Epidermal melanocyte (primary cell): ENCODE measurements at regions not wholly inside any gene's neighbourhood (a gene's known extent, or its start where the extent isn't known, plus 50 kb on each side); places are given as distances from the start of the nearest gene placed in this dataset.

ENCODE experiments used
- DNase-seq: peaks from one replicate; pipeline ENCODE4 v3.0.0; 2011; ENCODE audit warnings: low spot score; ENCODE audit not compliant: insufficient read length

- DNase-seq: no peak
Observed at GRCh38 chr19:31120952-31121351, 228.3 kb downstream of the TSHZ3 start.

- DNase-seq: no peak
Observed at GRCh38 chr19:31119951-31120690, 229.1 kb downstream of the TSHZ3 start.

- DNase-seq: no peak
Observed at GRCh38 chr19:31118986-31119385, 230.2 kb downstream of the TSHZ3 start.

GRCh38 chr19:31118287-31118955 lies 230.8 kb downstream of the TSHZ3 start:
- no peak for DNase-seq

GRCh38 chr19:31114585-31114984 lies 234.7 kb downstream of the TSHZ3 start:
- DNase-seq: no peak

- DNase-seq: no peak
Observed at GRCh38 chr19:31113293-31113692, 235.9 kb downstream of the TSHZ3 start.

- DNase-seq: no peak
Observed at GRCh38 chr19:31112158-31112557, 237.1 kb downstream of the TSHZ3 start.

GRCh38 chr19:31111741-31112140 lies 237.5 kb downstream of the TSHZ3 start:
- no peak for DNase-seq

- DNase-seq: no peak
Observed at GRCh38 chr19:31110336-31110735, 238.9 kb downstream of the TSHZ3 start.

- no peak for DNase-seq
Observed at GRCh38 chr19:31109636-31110035, 239.6 kb downstream of the TSHZ3 start.

- no peak for DNase-seq
Observed at GRCh38 chr19:31107096-31107495, 242.1 kb downstream of the TSHZ3 start.

- DNase-seq: no peak
Observed at GRCh38 chr19:31105761-31106160, 243.5 kb downstream of the TSHZ3 start.

GRCh38 chr19:31104451-31104850 lies 244.8 kb downstream of the TSHZ3 start:
- no peak for DNase-seq

GRCh38 chr19:31103228-31103627 lies 246.0 kb downstream of the TSHZ3 start:
- no peak for DNase-seq

GRCh38 chr19:31102674-31103073 lies 246.6 kb downstream of the TSHZ3 start:
- no peak for DNase-seq

- no peak for DNase-seq
Observed at GRCh38 chr19:31100981-31101380, 248.3 kb downstream of the TSHZ3 start.

GRCh38 chr19:31100206-31100590 lies 249.0 kb downstream of the TSHZ3 start:
- no peak for DNase-seq

- DNase-seq: peak; percentile 23
Observed at GRCh38 chr19:31099515-31100205, 249.6 kb downstream of the TSHZ3 start.

- DNase-seq: no peak
Observed at GRCh38 chr19:31098836-31099235, 250.4 kb downstream of the TSHZ3 start.

- DNase-seq: no peak
Observed at GRCh38 chr19:31096935-31097545, 252.2 kb downstream of the TSHZ3 start.

- DNase-seq: no peak
Observed at GRCh38 chr19:31096062-31096830, 253.0 kb downstream of the TSHZ3 start.
